Testis (tissue), 2 donors: ENCODE measurements at regions not wholly inside any gene's neighbourhood (a gene's known extent, or its start where the extent isn't known, plus 50 kb on each side); places are given as distances from the start of the nearest gene placed in this dataset.

Experiments
- DNase-seq: peaks from one replicate; pipeline ENCODE4 v3.0.0-alpha.2; 2019
- H3K27ac ChIP-seq, 2 donors: fragments of 200-600 bp; sonication (generic); one replicate each; pipeline ENCODE4 v1.5.1; 2019
- H3K27me3 ChIP-seq: fragments of 200-600 bp; sonication (generic); one replicate; pipeline ENCODE4 v1.5.1; 2019
- H3K36me3 ChIP-seq: fragments of 200-600 bp; sonication (generic); one replicate; pipeline ENCODE4 v1.5.1; 2017; ENCODE audit warnings: low read depth; ENCODE audit errors: missing control alignments
- H3K4me1 ChIP-seq: fragments of 200-600 bp; sonication (generic); one replicate; pipeline ENCODE4 v1.5.1; 2019
- H3K4me3 ChIP-seq, 2 donors: fragments of 200-600 bp; sonication (generic); one replicate each; pipeline ENCODE4 v1.5.1; 2017 to 2019
- H3K9me3 ChIP-seq: fragments of 200-600 bp; sonication (generic); one replicate; pipeline ENCODE4 v1.5.1; 2017
- CTCF ChIP-seq, 3 experiments: fragments of 450-650 bp in 2 of 3; fragments of 200-600 bp in 1 of 3; sonication (generic) in 1 of 3; IDR thresholded peaks; one replicate each; pipeline ENCODE4 v1.5.1; 2016 to 2019; ENCODE audit warnings: antibody characterized with exemption in 3 of 3, mild to moderate bottlenecking in 2 of 3, moderate library complexity in 1 of 3
- POLR2A ChIP-seq: fragments of 450-650 bp; IDR thresholded peaks from one replicate; pipeline ENCODE4 v1.6.1; 2017; ENCODE audit warnings: antibody characterized with exemption, mild to moderate bottlenecking, moderate library complexity
- WGBS, 2 donors: methylation state at CpG; one replicate each; pipeline ENCODE4 v1.1.5; 2018; 5-methylcytosine and 5-hydroxymethylcytosine counted together
- intact Hi-C: fragments of 100-400 bp; cut with DNase I; formaldehyde crosslinking; loops from one replicate; pipeline ENCODE4 v1.15.1; 2023; ENCODE audit warnings: low total_unique reads

GRCh38 chr1:65042467-65042866, 76.1 kb upstream of the JAK1 start:
- Histone ChIP-seq H3K27ac (no peak overlapping the region), H3K9me3 (no peaks in the 10 kb centered on the region), H3K36me3 (no peaks in the 10 kb centered on the region), H3K27me3 (no peaks in the 10 kb centered on the region), H3K4me3 (no peak overlapping the region), H3K4me1 (no peaks in the 10 kb centered on the region)
- intact Hi-C loops: no loop called here
- WGBS, 2 donors: 91 to 94% methylated on average over 4 of the region's 4 CpGs
- no peak for TF ChIP-seq CTCF (IDR thresholded peaks at IDR 0.05)
- TF ChIP-seq POLR2A: no peak
- no peak for DNase-seq

- H3K4me3 ChIP-seq: no peak overlapping the region
- no peak overlapping the region for H3K27ac ChIP-seq
- no peaks in the 10 kb centered on the region for H3K9me3 ChIP-seq
- no peaks in the 10 kb centered on the region for H3K36me3 ChIP-seq
- intact Hi-C loops: no loop called here
- H3K4me1 ChIP-seq: no peaks in the 10 kb centered on the region
- TF ChIP-seq CTCF (IDR thresholded peaks at IDR 0.05) (no peak), POLR2A (no peak)
- H3K27me3 ChIP-seq: no peaks in the 10 kb centered on the region
- DNase-seq: no peak
- 87 to 96% methylated on average over 5 of the region's 5 CpGs for whole genome bisulfite sequencing, 2 donors
These were observed 78.1 kb upstream of the JAK1 start for GRCh38 chr1:65044411-65044810.

DNA sequence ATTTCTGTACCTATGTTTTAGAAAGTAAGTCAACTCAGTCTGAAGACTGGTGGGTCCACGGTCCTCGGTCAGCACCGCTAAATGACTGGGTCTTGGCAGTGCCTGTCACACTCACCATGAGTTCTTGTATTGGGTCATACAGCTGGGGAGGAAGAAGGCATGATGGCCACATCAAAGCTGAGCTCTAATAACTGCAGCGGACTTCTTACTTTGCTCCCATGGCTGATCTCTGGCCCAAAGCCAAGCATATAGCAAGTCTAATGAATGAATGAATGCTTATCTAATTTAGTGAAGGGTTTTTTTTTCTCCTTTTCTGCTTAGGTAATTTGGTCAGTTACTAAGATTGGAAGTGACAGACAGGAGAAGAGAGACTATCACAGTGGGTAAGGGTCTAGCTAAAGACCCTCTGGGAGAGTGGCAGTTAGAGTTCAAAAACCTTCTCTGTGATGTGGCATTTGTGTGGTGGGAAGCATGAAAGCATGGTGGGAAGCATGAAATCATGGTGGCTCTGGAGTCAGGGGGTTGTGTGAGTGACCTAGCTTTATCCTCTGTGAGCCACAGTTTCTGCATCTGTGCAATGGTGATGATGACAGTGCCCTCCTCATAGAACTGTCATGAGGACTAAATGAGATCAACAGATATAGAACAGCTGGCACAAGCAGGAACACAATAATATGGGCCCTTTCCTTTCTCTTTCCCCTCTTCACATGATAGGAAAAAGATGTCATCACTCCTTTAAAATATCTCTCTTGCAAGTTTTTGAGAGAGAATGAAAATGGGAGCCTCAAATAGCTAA, 78.9 kb upstream of the JAK1 start:
- 97 to 98% methylated on average over 4 of the region's 4 CpGs for WGBS, 2 donors
- intact Hi-C loops: no loop called here
- no peak for DNase-seq

GRCh38 chr1:65048335-65048734, 82.0 kb upstream of the JAK1 start:
- H3K27ac ChIP-seq: no peak overlapping the region
- no peaks in the 10 kb centered on the region for H3K36me3 ChIP-seq
- TF ChIP-seq CTCF (IDR thresholded peaks at IDR 0.05) (no peak), POLR2A (no peak)
- intact Hi-C loops: no loop called here
- no peak for DNase-seq
- no peaks in the 10 kb centered on the region for H3K27me3 ChIP-seq
- no peaks in the 10 kb centered on the region for H3K9me3 ChIP-seq
- H3K4me1 ChIP-seq: no peaks in the 10 kb centered on the region
- H3K4me3 ChIP-seq: no peak overlapping the region
- WGBS, 2 donors: 49 to 50% methylated on average over 6 of the region's 6 CpGs

More for the DNA sequence above, 78.9 kb upstream of the JAK1 start:
- Histone ChIP-seq H3K4me1 (no peaks in the 10 kb centered on the region), H3K27ac (no peak overlapping the region), H3K27me3 (no peaks in the 10 kb centered on the region), H3K4me3 (no peak overlapping the region), H3K36me3 (no peaks in the 10 kb centered on the region), H3K9me3 (no peaks in the 10 kb centered on the region)
- no peak for TF ChIP-seq CTCF (IDR thresholded peaks at IDR 0.05)
- TF ChIP-seq POLR2A: no peak
